Stimulated activated CD4-positive, alpha-beta T cell treated with anti-CD3 and anti-CD28 coated beads, TNF-alpha, amount 100 ng/mL, for 1 hour (primary cell): ENCODE measurements at regions not wholly inside any gene's neighbourhood (a gene's known extent, or its start where the extent isn't known, plus 50 kb on each side); places are given as distances from the start of the nearest gene placed in this dataset.

Source experiments
- DNase-seq, 3 donors: peaks; one replicate each; pipeline ENCODE4 v3.0.0-alpha.2; 2020; ENCODE audit warnings: low read depth in 3 of 3, low spot score in 1 of 3

- no peak for DNase-seq
These were observed 287.3 kb upstream of the GBE1 start for GRCh38 chr3:82048711-82049110.

GRCh38 chr3:82044930-82045705, 283.7 kb upstream of the GBE1 start:
- DNase-seq: no peak

GRCh38 chr3:82038556-82038955, 277.1 kb upstream of the GBE1 start:
- no peak for DNase-seq

- DNase-seq: no peak
These were observed 271.7 kb upstream of the GBE1 start for GRCh38 chr3:82033186-82033585.

- DNase-seq: no peak
These were observed 270.2 kb upstream of the GBE1 start for GRCh38 chr3:82031596-82031995.

GRCh38 chr3:82030916-82031315, 269.5 kb upstream of the GBE1 start:
- no peak for DNase-seq

- DNase-seq: no peak
These were observed 261.4 kb upstream of the GBE1 start for GRCh38 chr3:82022836-82023235.

- no peak for DNase-seq
These were observed 258.8 kb upstream of the GBE1 start for GRCh38 chr3:82020282-82020681.

GRCh38 chr3:82015241-82015640, 253.8 kb upstream of the GBE1 start:
- no peak for DNase-seq

GRCh38 chr3:82012775-82013174, 251.3 kb upstream of the GBE1 start:
- DNase-seq: no peak

- no peak for DNase-seq
These were observed 249.9 kb upstream of the GBE1 start for GRCh38 chr3:82011336-82011735.

- DNase-seq: no peak
These were observed 243.8 kb upstream of the GBE1 start for GRCh38 chr3:82005266-82005665.

- no peak for DNase-seq
These were observed 242.8 kb upstream of the GBE1 start for GRCh38 chr3:82004266-82004665.

GRCh38 chr3:82002986-82003642, 241.7 kb upstream of the GBE1 start:
- no peak for DNase-seq

- no peak for DNase-seq
These were observed 241.0 kb upstream of the GBE1 start for GRCh38 chr3:82002491-82002890.

GRCh38 chr3:82001276-82001923, 240.0 kb upstream of the GBE1 start:
- no peak for DNase-seq

- no peak for DNase-seq
These were observed 239.3 kb upstream of the GBE1 start for GRCh38 chr3:82000773-82001172.

GRCh38 chr3:82000350-82000749, 238.9 kb upstream of the GBE1 start:
- no peak for DNase-seq

- no peak for DNase-seq
These were observed 237.5 kb upstream of the GBE1 start for GRCh38 chr3:81998907-81999306.

- DNase-seq: no peak
These were observed 236.8 kb upstream of the GBE1 start for GRCh38 chr3:81998139-81998755.

- DNase-seq: no peak
These were observed 235.9 kb upstream of the GBE1 start for GRCh38 chr3:81997390-81997789.

- DNase-seq: no peak
These were observed 233.9 kb upstream of the GBE1 start for GRCh38 chr3:81995329-81995728.
